ENCODE measurements at regions not wholly inside any gene's neighbourhood (a gene's known extent, or its start where the extent isn't known, plus 50 kb on each side); places are given as distances from the start of the nearest gene placed in this dataset.
"Not testable (repeated sequence)": the region's sequence is repeated elsewhere in the genome, so short reads cannot be mapped to it uniquely, and the experiment has no call there.

DNA sequence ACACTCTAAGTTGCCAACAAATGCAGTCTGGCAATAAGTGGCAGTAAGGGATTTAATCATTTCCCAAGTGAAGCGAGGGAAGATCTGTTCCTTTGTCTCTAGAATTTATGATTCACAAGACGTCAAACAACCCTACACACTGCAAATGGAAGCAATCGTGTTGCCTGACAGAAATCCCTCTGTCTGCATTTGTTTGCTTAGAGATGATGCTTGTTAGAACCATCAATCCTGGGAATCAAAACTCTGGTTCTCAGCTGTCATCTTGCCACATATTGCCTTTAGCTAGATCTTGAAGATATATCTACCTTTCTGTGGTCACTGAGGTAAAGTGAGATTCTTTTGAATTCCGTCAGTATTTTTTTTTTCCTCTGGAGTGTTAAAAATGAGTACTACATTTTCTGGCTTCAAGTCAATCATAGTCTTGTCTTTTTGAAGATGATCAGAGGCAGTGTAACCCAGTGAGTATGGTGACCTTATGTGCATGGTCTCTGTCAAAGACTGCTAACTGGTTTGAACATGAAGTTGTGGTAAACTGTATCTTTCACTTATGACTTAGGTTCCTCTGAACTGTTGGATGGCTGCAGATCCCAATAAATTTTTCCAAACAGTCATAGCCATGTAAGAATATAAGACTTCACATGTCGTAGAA is 106.4 kb upstream of the STARD4 start:
- no peaks in the 10 kb centered on the region for H3K36me3 Mint-ChIP-seq
- no peak overlapping the region for H3K27ac Mint-ChIP-seq
- H3K27me3 Mint-ChIP-seq: peaks cover 2% of the 10 kb centered on the region
- H3K4me3 Mint-ChIP-seq: no peak overlapping the region
- H3K9me3 Mint-ChIP-seq: no peaks in the 10 kb centered on the region
- intact Hi-C loops (cut with micrococcal nuclease): no loop called here
- POLR2A ChIA-PET: no interaction called here
- H3K4me1 Mint-ChIP-seq (ENCODE audit: low read depth): no peaks in the 10 kb centered on the region
- DNase-seq: no peak
- CTCF ChIA-PET: no interaction called here

DNA sequence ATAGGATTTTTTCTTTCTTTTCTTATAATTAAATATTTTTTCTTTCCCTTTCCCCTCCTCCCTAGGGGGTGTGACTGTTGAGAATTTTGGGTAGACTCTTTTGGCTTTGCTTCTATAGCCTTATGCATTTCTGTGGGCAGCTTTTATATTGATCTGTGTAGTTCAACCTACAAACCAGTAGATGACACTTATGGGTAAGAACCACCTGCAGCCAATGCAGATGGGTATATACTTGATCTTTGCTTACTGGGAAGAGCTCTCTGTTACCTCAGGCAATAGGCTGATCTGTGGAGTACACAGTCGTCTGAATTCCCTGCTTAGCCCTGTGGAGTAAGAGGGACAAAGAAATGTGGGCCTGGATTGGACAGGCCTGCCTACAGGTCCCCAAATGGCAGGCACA is 102.7 kb upstream of the STARD4 start:
- Mint-ChIP-seq H3K9me3 (peaks cover 2% of the 10 kb centered on the region), H3K27me3 (peaks cover 4% of the 10 kb centered on the region), H3K36me3 (no peaks in the 10 kb centered on the region), H3K27ac (no peak overlapping the region), H3K4me1 (ENCODE audit: low read depth) (no peaks in the 10 kb centered on the region), H3K4me3 (no peak overlapping the region)
- ChIA-PET CTCF (no interaction called here), POLR2A (no interaction called here)
- intact Hi-C loops (cut with micrococcal nuclease): no loop called here
- no peak for DNase-seq

DNA sequence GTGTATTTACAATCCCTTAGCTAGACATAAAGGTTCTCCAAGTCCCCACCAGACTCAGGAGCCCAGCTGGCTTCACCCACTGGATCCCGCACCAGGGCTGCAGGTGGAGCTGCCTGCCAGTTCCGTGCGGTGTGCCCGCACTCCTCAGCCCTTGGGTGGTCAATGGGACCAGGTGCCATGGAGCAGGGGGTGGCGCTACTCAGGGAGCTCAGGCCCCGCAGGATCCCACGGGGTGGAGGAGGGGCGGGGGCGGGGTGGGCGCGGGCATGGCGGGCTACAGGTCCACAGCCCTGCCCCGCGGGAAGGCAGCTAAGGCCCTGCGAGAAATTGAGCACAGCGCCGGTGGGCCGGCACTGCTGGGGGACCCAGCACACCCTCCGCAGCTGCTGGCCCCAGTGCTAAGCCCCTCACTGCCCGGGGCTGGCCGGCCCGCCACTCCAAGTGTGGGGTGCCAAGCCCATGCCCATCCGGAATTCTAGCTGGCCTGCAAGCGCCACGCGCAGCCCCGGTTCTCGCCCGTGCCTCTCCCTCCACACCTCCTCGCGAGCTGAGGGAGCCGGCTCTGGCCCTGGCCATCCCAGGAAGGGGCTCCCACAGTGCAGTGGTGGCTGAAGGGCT is 99.8 kb upstream of the STARD4 start:
- intact Hi-C loops (cut with micrococcal nuclease); H3K9me3 Mint-ChIP-seq; H3K4me3 Mint-ChIP-seq; H3K27ac Mint-ChIP-seq; POLR2A ChIA-PET; H3K36me3 Mint-ChIP-seq; H3K4me1 Mint-ChIP-seq (ENCODE audit: low read depth); DNase-seq: not testable (repeated sequence)
- CTCF ChIA-PET: interaction anchor here (0.6 kb wide), 1 partner anchor 537 kb away, joined by 3 read pairs; no protein-coding TSS in a partner anchor
- H3K27me3 Mint-ChIP-seq: peaks cover 12% of the 10 kb centered on the region

DNA sequence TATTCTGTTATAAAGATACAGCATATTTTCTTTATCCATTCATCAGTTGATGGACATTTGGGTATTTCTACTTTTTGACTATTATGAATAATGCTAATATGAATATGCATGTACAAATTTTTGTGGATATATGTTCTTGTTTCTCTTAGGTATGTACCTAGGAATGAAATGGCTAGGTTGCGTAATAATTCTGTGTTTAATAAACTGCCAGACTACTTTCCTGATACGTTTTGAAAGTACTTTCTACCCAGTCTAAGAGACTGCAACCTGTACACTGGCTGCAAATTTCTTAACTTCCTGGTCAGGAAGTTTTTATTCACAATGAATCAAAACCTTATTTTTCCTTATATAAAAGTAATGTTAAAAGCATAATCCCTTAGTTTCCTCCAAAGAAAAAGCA is 93.9 kb upstream of the STARD4 start:
- H3K36me3 Mint-ChIP-seq: no peaks in the 10 kb centered on the region
- intact Hi-C loops (cut with micrococcal nuclease): no loop called here
- H3K27me3 Mint-ChIP-seq: peaks cover 12% of the 10 kb centered on the region
- no peak for DNase-seq
- H3K4me3 Mint-ChIP-seq: no peak overlapping the region
- CTCF ChIA-PET: no interaction called here
- peaks cover 4% of the 10 kb centered on the region for H3K9me3 Mint-ChIP-seq
- H3K27ac Mint-ChIP-seq: no peak overlapping the region
- H3K4me1 Mint-ChIP-seq (ENCODE audit: low read depth): no peaks in the 10 kb centered on the region
- POLR2A ChIA-PET: no interaction called here

DNA sequence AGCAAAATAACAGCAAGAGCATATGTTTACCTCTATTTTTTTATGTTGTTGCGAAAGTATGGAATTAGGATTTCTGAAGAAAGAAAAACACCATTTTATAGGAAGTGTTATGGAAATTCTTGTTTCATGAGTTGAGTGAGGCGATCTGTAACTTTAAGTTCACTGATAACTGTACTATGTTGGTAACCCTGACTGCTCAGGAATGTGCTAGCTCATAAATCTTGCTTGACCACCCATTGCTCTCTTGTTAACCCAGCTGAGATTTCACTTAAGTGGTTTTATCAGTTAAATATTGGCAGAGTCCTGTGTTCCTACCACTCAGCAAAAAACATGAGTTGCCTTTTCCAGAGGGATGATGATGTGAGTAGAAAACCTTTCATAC is 91.1 kb upstream of the STARD4 start:
- ChIA-PET CTCF (no interaction called here), POLR2A (no interaction called here)
- intact Hi-C loops (cut with micrococcal nuclease): no loop called here
- H3K36me3 Mint-ChIP-seq: no peaks in the 10 kb centered on the region
- no peaks in the 10 kb centered on the region for H3K9me3 Mint-ChIP-seq
- no peak overlapping the region for H3K4me3 Mint-ChIP-seq
- no peak overlapping the region for H3K27ac Mint-ChIP-seq
- no peaks in the 10 kb centered on the region for H3K4me1 Mint-ChIP-seq (ENCODE audit: low read depth)
- H3K27me3 Mint-ChIP-seq: peaks cover 7% of the 10 kb centered on the region
- DNase-seq: no peak

DNA sequence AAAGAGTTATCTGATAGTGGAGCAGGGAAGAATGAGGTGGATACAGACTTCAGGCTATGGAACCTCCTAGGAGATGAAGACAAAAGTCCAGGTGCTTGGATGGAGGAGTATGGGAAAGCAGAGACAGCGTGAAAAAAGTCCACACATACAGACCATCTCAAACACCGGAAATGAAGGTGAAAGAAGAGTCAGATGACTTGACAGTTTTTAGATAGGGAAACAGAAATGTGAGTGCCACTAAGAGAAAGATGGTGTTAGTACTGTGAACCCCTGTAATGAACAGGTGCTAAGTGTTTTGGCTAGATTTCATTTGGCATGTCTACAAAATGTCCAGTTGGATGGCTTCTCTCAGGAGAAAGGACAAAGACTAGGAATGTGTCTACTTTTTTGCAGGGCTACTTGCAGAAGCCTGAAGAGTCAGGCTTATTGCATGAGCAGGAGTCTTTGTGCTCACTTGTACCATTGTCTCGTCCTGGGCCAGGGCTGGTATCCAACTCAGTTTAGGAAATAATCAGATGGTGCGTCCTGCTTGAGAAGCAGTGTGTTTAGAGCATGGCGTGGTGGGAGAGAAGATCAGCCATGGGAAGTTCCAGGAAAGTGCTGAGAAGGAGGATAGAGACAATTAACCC is 90.6 kb upstream of the STARD4 start:
- no peaks in the 10 kb centered on the region for H3K36me3 Mint-ChIP-seq
- CTCF ChIA-PET: no interaction called here
- H3K27me3 Mint-ChIP-seq: peaks cover 4% of the 10 kb centered on the region
- intact Hi-C loops (cut with micrococcal nuclease): no loop called here
- H3K4me1 Mint-ChIP-seq (ENCODE audit: low read depth): no peaks in the 10 kb centered on the region
- H3K4me3 Mint-ChIP-seq: no peak overlapping the region
- H3K27ac Mint-ChIP-seq: no peak overlapping the region
- no peak for DNase-seq
- POLR2A ChIA-PET: no interaction called here
- H3K9me3 Mint-ChIP-seq: no peaks in the 10 kb centered on the region

DNA sequence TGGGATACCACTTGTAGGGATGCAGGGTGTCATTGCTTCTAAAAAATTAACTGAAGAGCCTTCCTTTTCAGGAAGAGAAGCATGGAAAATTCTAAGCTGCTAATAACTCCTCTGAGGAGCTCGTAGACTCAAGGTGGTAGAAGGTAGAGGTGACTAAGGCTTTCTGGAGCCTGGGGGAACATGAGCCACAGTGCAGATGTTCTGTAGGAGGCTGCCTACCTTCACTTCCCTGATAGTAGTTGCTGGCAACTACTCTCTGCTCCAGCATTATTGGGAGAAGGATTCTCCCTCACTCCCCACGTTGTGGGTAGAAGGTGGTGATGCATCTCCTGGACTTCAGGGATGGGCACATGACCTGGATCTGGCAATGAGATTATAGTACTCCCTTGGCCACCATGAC is 86.7 kb upstream of the STARD4 start:
- intact Hi-C loops (cut with micrococcal nuclease): no loop called here
- ChIA-PET POLR2A (no interaction called here), CTCF (no interaction called here)
- Mint-ChIP-seq H3K4me1 (ENCODE audit: low read depth) (no peaks in the 10 kb centered on the region), H3K9me3 (peaks cover 3% of the 10 kb centered on the region), H3K27me3 (no peaks in the 10 kb centered on the region), H3K4me3 (no peak overlapping the region), H3K36me3 (no peaks in the 10 kb centered on the region), H3K27ac (no peak overlapping the region)
- no peak for DNase-seq

DNA sequence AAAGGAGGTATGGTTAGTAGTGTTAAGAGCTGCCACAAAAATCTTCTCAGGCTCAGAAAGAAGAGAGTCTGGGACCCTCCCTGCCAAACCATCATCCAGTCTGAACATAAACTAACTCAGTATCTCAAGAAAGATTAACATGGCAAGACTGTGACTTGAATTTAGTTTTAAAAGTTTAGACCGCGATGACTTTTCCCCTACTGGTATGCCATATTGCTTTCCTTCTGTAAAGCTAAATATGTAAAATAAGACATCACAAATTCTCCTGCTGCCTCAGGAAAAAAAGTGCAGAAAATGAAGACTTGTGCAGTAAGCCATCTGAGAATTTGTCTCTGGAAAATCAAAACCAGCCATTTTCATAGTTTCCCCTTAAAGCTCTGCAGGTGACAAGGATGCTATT is 85.2 kb upstream of the STARD4 start:
- ChIA-PET POLR2A (no interaction called here), CTCF (no interaction called here)
- Mint-ChIP-seq H3K27me3 (no peaks in the 10 kb centered on the region), H3K9me3 (peaks cover 3% of the 10 kb centered on the region), H3K4me3 (no peak overlapping the region), H3K4me1 (ENCODE audit: low read depth) (no peaks in the 10 kb centered on the region), H3K36me3 (no peaks in the 10 kb centered on the region), H3K27ac (no peak overlapping the region)
- intact Hi-C loops (cut with micrococcal nuclease): no loop called here
- no peak for DNase-seq

DNA sequence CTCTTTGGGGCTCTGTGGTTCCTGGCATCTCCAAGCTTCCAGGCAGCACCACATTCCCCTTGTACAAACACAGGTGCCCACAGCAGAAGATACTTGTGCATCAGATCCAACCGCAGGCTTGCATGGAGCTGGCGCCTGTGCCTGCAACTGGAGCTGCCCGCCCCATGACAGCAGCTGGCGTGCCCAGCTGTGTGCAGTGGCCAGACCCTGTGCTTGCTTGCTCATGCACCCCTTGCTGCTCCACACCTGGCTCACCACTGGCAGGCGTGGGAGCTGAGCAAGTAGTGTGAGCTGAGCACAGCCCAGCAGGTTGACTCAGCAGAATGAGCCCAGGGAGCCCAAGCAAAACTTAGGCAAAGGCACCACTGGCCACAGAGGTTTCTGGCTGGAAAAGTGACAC is 84.4 kb upstream of the STARD4 start:
- peaks cover under 1% of the 10 kb centered on the region for H3K27me3 Mint-ChIP-seq
- H3K36me3 Mint-ChIP-seq: no peaks in the 10 kb centered on the region
- no peak overlapping the region for H3K4me3 Mint-ChIP-seq
- CTCF ChIA-PET: no interaction called here
- H3K4me1 Mint-ChIP-seq (ENCODE audit: low read depth): no peaks in the 10 kb centered on the region
- H3K27ac Mint-ChIP-seq: no peak overlapping the region
- intact Hi-C loops (cut with micrococcal nuclease): no loop called here
- H3K9me3 Mint-ChIP-seq: peaks cover 3% of the 10 kb centered on the region
- POLR2A ChIA-PET: no interaction called here
- DNase-seq: no peak

DNA sequence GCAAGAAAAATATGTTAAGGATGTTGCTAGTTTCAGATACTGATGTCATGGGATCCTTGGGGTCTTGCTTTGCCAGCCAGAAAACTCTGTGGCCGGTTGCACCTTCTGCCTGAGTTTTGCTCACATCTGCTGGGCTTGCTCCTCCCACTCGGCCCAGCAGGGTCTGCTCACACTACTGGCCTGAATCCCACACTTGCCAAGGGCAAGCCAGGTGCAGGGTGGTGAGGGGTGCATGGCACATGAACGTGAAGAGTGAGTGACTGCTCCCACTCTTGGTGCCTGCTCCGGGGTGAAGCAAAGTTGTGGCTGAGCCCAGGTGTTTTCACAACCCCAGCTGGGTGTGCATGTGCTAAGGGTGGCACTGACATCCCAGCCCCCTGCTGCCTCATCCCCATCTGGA is 83.1 kb upstream of the STARD4 start:
- Mint-ChIP-seq H3K36me3 (no peaks in the 10 kb centered on the region), H3K27me3 (peaks cover 2% of the 10 kb centered on the region), H3K9me3 (peaks cover 3% of the 10 kb centered on the region), H3K4me3 (no peak overlapping the region), H3K4me1 (ENCODE audit: low read depth) (no peaks in the 10 kb centered on the region), H3K27ac (no peak overlapping the region)
- DNase-seq: no peak
- intact Hi-C loops (cut with micrococcal nuclease): no loop called here
- POLR2A ChIA-PET: no interaction called here
- CTCF ChIA-PET: no interaction called here

DNA sequence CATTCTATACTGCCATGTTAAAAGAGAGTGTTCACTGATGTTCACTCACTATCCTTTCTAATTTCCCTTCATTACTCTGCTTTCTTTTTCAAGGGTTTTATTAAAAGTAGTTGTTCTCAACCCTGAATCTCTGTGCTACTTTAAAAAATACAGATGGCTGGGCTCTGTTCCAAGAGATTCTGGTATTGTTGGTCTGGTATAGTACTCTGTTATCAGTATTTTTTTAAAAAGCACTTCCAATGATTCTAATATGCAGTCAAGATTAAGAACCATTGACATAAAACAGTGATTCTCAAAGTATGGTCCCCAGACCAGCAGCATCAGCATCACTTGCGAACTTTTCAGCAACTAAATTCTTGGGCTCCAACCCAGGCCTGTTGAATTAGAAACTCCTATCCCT is 77.0 kb upstream of the STARD4 start:
- H3K4me1 Mint-ChIP-seq (ENCODE audit: low read depth): no peaks in the 10 kb centered on the region
- DNase-seq: no peak
- H3K9me3 Mint-ChIP-seq: no peaks in the 10 kb centered on the region
- H3K27me3 Mint-ChIP-seq: peaks cover 11% of the 10 kb centered on the region
- no peak overlapping the region for H3K4me3 Mint-ChIP-seq
- intact Hi-C loops (cut with micrococcal nuclease): no loop called here
- no peaks in the 10 kb centered on the region for H3K36me3 Mint-ChIP-seq
- CTCF ChIA-PET: no interaction called here
- H3K27ac Mint-ChIP-seq: no peak overlapping the region
- POLR2A ChIA-PET: no interaction called here

DNA sequence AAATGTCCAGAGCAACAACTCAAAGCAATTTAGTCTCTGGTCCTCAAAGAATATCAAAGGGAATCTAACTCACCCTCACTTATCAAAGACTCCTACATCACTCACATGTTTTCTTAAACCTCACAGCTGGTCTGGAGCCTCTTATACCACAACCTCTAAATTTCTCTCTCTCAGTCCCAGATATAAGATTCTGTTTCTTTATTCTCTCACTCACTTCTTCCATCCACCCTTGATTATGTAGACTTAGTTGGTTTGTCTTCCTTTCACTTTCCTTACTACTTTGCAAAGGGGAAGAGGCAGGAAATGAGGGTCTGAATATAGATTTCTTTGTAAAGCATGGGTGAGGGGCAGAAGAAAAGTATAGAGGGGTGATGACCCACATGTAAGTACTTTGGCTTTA is 75.4 kb upstream of the STARD4 start:
- Mint-ChIP-seq H3K4me1 (ENCODE audit: low read depth) (no peaks in the 10 kb centered on the region), H3K27ac (no peak overlapping the region), H3K36me3 (no peaks in the 10 kb centered on the region), H3K27me3 (peaks cover 11% of the 10 kb centered on the region), H3K9me3 (no peaks in the 10 kb centered on the region), H3K4me3 (no peak overlapping the region)
- CTCF ChIA-PET: no interaction called here
- intact Hi-C loops (cut with micrococcal nuclease): no loop called here
- POLR2A ChIA-PET: no interaction called here
- no peak for DNase-seq

DNA sequence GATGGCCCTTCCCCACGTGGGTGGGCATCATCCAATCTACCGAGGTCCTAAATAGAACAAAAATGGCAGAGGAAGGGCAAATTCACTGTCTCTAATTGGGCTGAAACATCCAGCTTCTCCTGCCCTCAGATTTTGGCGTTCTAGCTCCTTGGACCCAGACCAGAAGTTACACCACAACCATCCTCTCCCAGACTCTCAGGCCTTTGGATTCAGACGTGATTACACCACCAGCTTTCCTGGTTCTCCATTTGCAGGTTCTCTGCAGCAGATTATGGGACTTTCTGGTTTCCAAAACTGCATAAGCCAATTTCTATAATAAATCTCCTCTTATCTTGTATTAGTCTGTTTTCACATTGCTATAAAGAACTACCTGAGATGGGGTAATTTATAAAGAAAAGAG is 73.6 kb upstream of the STARD4 start:
- no peak overlapping the region for H3K4me3 Mint-ChIP-seq
- ChIA-PET POLR2A (no interaction called here), CTCF (no interaction called here)
- H3K27ac Mint-ChIP-seq: no peak overlapping the region
- intact Hi-C loops (cut with micrococcal nuclease): no loop called here
- DNase-seq: no peak
- peaks cover 16% of the 10 kb centered on the region for H3K27me3 Mint-ChIP-seq
- H3K36me3 Mint-ChIP-seq: no peaks in the 10 kb centered on the region
- no peaks in the 10 kb centered on the region for H3K4me1 Mint-ChIP-seq (ENCODE audit: low read depth)
- H3K9me3 Mint-ChIP-seq: no peaks in the 10 kb centered on the region

Measured in activated CD4-positive, alpha-beta memory T cell treated with anti-CD3 and anti-CD28 coated beads for 36 hours (primary cell).